Tibial nerve (tissue), 4 donors: ENCODE measurements at regions not wholly inside any gene's neighbourhood (a gene's known extent, or its start where the extent isn't known, plus 50 kb on each side); places are given as distances from the start of the nearest gene placed in this dataset.

Experiments used
- DNase-seq, 2 donors: peaks; one replicate each; pipeline ENCODE4 v3.0.0-alpha.2; 2019; ENCODE audit warnings: low spot score in 2 of 2
- H3K27ac ChIP-seq, 4 donors: fragments of 200-600 bp; sonication (generic) in 3 of 4; one replicate each; pipeline ENCODE4 v1.5.1; 2017 to 2019; ENCODE audit warnings: mild to moderate bottlenecking in 1 of 4
- H3K27me3 ChIP-seq, 2 donors: fragments of 200-600 bp; sonication (generic) in 1 of 2; one replicate each; pipeline versions ENCODE4 v1.5.1 to v1.6.0; 2017 to 2019
- H3K36me3 ChIP-seq, 3 donors: fragments of 200-600 bp; sonication (generic); one replicate each; pipeline ENCODE4 v1.5.1; 2018 to 2019
- H3K4me1 ChIP-seq, 4 donors: fragments of 200-600 bp; sonication (generic) in 3 of 4; one replicate each; pipeline ENCODE4 v1.5.1; 2017 to 2019
- H3K4me3 ChIP-seq, 4 donors: fragments of 200-600 bp; sonication (generic) in 3 of 4; one replicate each; pipeline ENCODE4 v1.5.1; 2017 to 2019; ENCODE audit warnings: mild to moderate bottlenecking in 1 of 4, moderate library complexity in 1 of 4
- H3K9me3 ChIP-seq, 4 donors: fragments of 200-600 bp; sonication (generic) in 3 of 4; one replicate each; pipeline ENCODE4 v1.5.1; 2017 to 2019
- CTCF ChIP-seq, 5 experiments: fragments of 200-600 bp in 3 of 5; fragments of 450-650 bp in 2 of 5; sonication (generic) in 3 of 5; IDR thresholded peaks; one replicate each; pipeline ENCODE4 v1.5.1; 2016 to 2019; ENCODE audit warnings: antibody characterized with exemption in 5 of 5, mild to moderate bottlenecking in 3 of 5, moderate library complexity in 2 of 5
- EP300 ChIP-seq, 2 donors: sonication (generic); formaldehyde crosslinking; IDR thresholded peaks; one replicate each; pipeline ENCODE4 v1.6.1; 2017; ENCODE audit warnings: antibody characterized with exemption in 2 of 2, mild to moderate bottlenecking in 1 of 2
- POLR2A ChIP-seq, 2 donors: fragments of 450-650 bp; IDR thresholded peaks; one replicate each; pipeline ENCODE4 v1.6.1; 2017; ENCODE audit warnings: antibody characterized with exemption in 2 of 2, mild to moderate bottlenecking in 2 of 2, moderate library complexity in 2 of 2
- WGBS, 2 donors: methylation state at CpG; one replicate each; pipeline ENCODE4 v1.1.5; 2018; 5-methylcytosine and 5-hydroxymethylcytosine counted together

- 60 to 63% methylated on average over 1 of the region's 1 CpG for WGBS, 2 donors
- DNase-seq: no peak
- no peaks in the 10 kb centered on the region for H3K36me3 ChIP-seq
- no peaks in the 10 kb centered on the region for H3K4me1 ChIP-seq
- H3K27ac ChIP-seq: no peak overlapping the region
- TF ChIP-seq CTCF (IDR thresholded peaks at IDR 0.05) (no peak), EP300 (IDR thresholded peaks at IDR 0.05) (no peak), POLR2A (IDR thresholded peaks at IDR 0.05) (no peak)
- H3K4me3 ChIP-seq: no peak overlapping the region
- no peaks in the 10 kb centered on the region for H3K9me3 ChIP-seq
- H3K27me3 ChIP-seq: no peaks in the 10 kb centered on the region
Measured at GRCh38 chrX:26411045-26411444, 195.1 kb downstream of the MAGEB5 start.

- Histone ChIP-seq H3K4me3 (no peak overlapping the region), H3K27me3 (no peaks in the 10 kb centered on the region), H3K9me3 (no peaks in the 10 kb centered on the region), H3K36me3 (no peaks in the 10 kb centered on the region), H3K4me1 (no peaks in the 10 kb centered on the region), H3K27ac (no peak overlapping the region)
- no peak for DNase-seq
- 29 to 37% methylated on average over 5 of the region's 5 CpGs for WGBS, 2 donors
- TF ChIP-seq CTCF (IDR thresholded peaks at IDR 0.05): no peak
- no peak for TF ChIP-seq POLR2A (IDR thresholded peaks at IDR 0.05)
- TF ChIP-seq EP300 (IDR thresholded peaks at IDR 0.05): no peak
Measured at GRCh38 chrX:26409636-26410035, 193.7 kb downstream of the MAGEB5 start.

GRCh38 chrX:26387906-26388305 lies 171.9 kb downstream of the MAGEB5 start:
- DNase-seq: no peak
- 77 to 89% methylated on average over 4 of the region's 4 CpGs for WGBS, 2 donors
- no peaks in the 10 kb centered on the region for H3K4me1 ChIP-seq

GRCh38 chrX:26376037-26376708 lies 160.2 kb downstream of the MAGEB5 start:
- no peaks in the 10 kb centered on the region for H3K9me3 ChIP-seq
- TF ChIP-seq CTCF (IDR thresholded peaks at IDR 0.05): no peak
- no peaks in the 10 kb centered on the region for H3K27me3 ChIP-seq
- DNase-seq: no peak
- no peaks in the 10 kb centered on the region for H3K4me1 ChIP-seq
- WGBS, 2 donors: 53 to 54% methylated on average over 5 of the region's 5 CpGs
- H3K36me3 ChIP-seq: no peaks in the 10 kb centered on the region
- H3K4me3 ChIP-seq: no peak overlapping the region
- H3K27ac ChIP-seq: no peak overlapping the region

More at GRCh38 chrX:26387906-26388305, 171.9 kb downstream of the MAGEB5 start:
- Histone ChIP-seq H3K9me3 (no peaks in the 10 kb centered on the region), H3K4me3 (no peak overlapping the region), H3K27me3 (no peaks in the 10 kb centered on the region), H3K36me3 (no peaks in the 10 kb centered on the region), H3K27ac (no peak overlapping the region)
- TF ChIP-seq POLR2A (IDR thresholded peaks at IDR 0.05) (no peak), EP300 (IDR thresholded peaks at IDR 0.05) (no peak), CTCF (IDR thresholded peaks at IDR 0.05) (no peak)

- no peak for DNase-seq
- H3K4me3 ChIP-seq: no peak overlapping the region
- no peaks in the 10 kb centered on the region for H3K27me3 ChIP-seq
- 53 to 91% methylated on average over 3 of the region's 3 CpGs for WGBS, 2 donors
- no peak overlapping the region for H3K27ac ChIP-seq
- no peaks in the 10 kb centered on the region for H3K36me3 ChIP-seq
- H3K4me1 ChIP-seq: no peaks in the 10 kb centered on the region
- TF ChIP-seq POLR2A (IDR thresholded peaks at IDR 0.05): no peak
- no peaks in the 10 kb centered on the region for H3K9me3 ChIP-seq
Measured at GRCh38 chrX:26375346-26375745, 159.4 kb downstream of the MAGEB5 start.

GRCh38 chrX:26373829-26374228 lies 157.9 kb downstream of the MAGEB5 start:
- TF ChIP-seq POLR2A (IDR thresholded peaks at IDR 0.05) (no peak), CTCF (IDR thresholded peaks at IDR 0.05) (no peak), EP300 (IDR thresholded peaks at IDR 0.05) (no peak)
- Histone ChIP-seq H3K36me3 (no peaks in the 10 kb centered on the region), H3K4me3 (no peak overlapping the region), H3K9me3 (no peaks in the 10 kb centered on the region), H3K4me1 (no peaks in the 10 kb centered on the region), H3K27ac (no peak overlapping the region), H3K27me3 (no peaks in the 10 kb centered on the region)
- DNase-seq: no peak
- 80 to 90% methylated on average over 5 of the region's 5 CpGs for WGBS, 2 donors
